ENCODE measurements at regions not wholly inside any gene's neighbourhood (a gene's known extent, or its start where the extent isn't known, plus 50 kb on each side); places are given as distances from the start of the nearest gene placed in this dataset.

DNA sequence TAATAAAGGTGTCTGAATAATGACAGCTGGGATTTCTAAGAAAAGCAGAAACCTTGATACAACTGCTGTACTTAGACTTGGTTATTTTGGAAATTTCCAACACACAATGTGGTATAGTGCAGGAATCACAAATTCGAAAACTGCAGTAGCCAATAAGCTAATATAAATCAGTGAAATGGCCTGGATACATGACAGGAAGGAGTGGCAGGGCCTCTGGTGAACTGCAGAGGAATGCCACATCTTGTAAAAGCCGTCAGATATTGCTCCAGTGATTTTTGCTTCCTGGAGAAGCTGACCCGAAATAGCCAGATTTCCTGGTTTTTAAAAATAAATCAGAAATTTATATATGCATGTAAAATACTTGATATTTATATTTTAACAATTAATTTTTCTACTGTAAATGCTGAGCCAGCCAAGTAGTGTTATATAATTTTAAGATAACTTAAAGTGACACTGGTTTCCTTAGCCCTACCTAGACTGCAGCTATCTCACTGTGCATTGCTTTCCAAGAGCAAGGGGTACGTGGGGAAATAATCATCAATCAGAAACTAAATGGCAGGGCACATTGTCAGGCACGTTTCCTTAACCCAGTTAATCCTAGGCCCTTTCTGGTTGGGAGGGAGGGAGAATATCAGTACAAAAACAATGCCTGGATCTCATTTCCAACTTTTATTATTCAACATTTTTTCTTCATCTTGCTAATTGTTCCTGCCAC, 182.4 kb downstream of the RASEF start:
- Histone ChIP-seq H3K27me3 (ENCODE audit: insufficient read depth, low read length, poor library complexity, severe bottlenecking) (no peaks in the 10 kb centered on the region), H3K79me2 (ENCODE audit: insufficient read depth, low read length) (no peaks in the 10 kb centered on the region), H3K9ac (ENCODE audit: low read depth, low read length, poor library complexity, severe bottlenecking) (no peak overlapping the region), H3K9me3 (ENCODE audit: insufficient read depth, low read depth, low read length) (no peaks in the 10 kb centered on the region), H3K4me3 (ENCODE audit: low read length, poor library complexity, severe bottlenecking) (no peak overlapping the region), H2AFZ (ENCODE audit: low read length) (no peak overlapping the region), H3K36me3 (ENCODE audit: insufficient read depth, low read length) (no peaks in the 10 kb centered on the region), H3K9me2 (replicated peaks; ENCODE audit: low read depth, low read length) (no peaks in the 10 kb centered on the region), H4K20me1 (ENCODE audit: insufficient read depth, low read length, poor library complexity, severe bottlenecking) (no peaks in the 10 kb centered on the region), H3K4me1 (ENCODE audit: insufficient read depth, low read length, poor library complexity, severe bottlenecking) (no peaks in the 10 kb centered on the region), H3K4me2 (ENCODE audit: low read depth, low read length, poor library complexity, severe bottlenecking) (no peak overlapping the region), H3F3A (ENCODE audit: low read depth) (no peaks in the 10 kb centered on the region)
- TF ChIP-seq, protein P1, sequence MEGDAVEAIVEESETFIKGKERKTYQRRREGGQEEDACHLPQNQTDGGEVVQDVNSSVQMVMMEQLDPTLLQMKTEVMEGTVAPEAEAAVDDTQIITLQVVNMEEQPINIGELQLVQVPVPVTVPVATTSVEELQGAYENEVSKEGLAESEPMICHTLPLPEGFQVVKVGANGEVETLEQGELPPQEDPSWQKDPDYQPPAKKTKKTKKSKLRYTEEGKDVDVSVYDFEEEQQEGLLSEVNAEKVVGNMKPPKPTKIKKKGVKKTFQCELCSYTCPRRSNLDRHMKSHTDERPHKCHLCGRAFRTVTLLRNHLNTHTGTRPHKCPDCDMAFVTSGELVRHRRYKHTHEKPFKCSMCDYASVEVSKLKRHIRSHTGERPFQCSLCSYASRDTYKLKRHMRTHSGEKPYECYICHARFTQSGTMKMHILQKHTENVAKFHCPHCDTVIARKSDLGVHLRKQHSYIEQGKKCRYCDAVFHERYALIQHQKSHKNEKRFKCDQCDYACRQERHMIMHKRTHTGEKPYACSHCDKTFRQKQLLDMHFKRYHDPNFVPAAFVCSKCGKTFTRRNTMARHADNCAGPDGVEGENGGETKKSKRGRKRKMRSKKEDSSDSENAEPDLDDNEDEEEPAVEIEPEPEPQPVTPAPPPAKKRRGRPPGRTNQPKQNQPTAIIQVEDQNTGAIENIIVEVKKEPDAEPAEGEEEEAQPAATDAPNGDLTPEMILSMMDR (conservative IDR thresholded peaks at IDR 0.05; ENCODE audit: low read length), result no peak
- TF ChIP-seq EZH2phosphoT487 (IDR thresholded peaks at IDR 0.05; ENCODE audit: borderline replicate concordance), result no peak

DNA sequence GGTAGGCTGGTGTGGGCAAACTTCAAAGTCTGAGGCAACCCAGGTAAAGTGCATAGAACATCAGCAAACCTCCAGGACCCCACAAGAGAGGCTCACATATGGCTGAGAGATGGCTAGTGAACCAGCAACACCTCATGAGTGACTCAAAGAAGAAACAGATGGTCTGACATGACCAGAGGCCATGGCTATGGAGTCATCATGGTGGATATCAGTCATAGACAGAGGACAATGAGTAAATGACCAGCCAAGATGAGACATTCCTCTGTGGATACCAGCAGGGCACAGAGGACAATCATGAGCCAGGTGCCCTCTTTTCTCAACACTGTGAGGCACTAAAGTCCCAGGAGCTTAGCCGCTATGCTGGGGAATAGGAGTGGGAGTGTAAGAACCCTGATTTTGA, 180.8 kb downstream of the RASEF start:
- H4K20me1 ChIP-seq (ENCODE audit: insufficient read depth, low read length, poor library complexity, severe bottlenecking), result no peaks in the 10 kb centered on the region
- no peaks in the 10 kb centered on the region for H3F3A ChIP-seq (ENCODE audit: low read depth)
- H3K4me3 ChIP-seq (ENCODE audit: low read length, poor library complexity, severe bottlenecking), result no peak overlapping the region
- no peaks in the 10 kb centered on the region for H3K4me1 ChIP-seq (ENCODE audit: insufficient read depth, low read length, poor library complexity, severe bottlenecking)
- no peak overlapping the region for H2AFZ ChIP-seq (ENCODE audit: low read length)
- H3K9ac ChIP-seq (ENCODE audit: low read depth, low read length, poor library complexity, severe bottlenecking), result no peak overlapping the region
- H3K79me2 ChIP-seq (ENCODE audit: insufficient read depth, low read length), result no peaks in the 10 kb centered on the region
- H3K9me2 ChIP-seq (replicated peaks; ENCODE audit: low read depth, low read length), result no peaks in the 10 kb centered on the region
- TF ChIP-seq, protein P1 (conservative IDR thresholded peaks at IDR 0.05; ENCODE audit: low read length), result no peak
- TF ChIP-seq EZH2phosphoT487 (IDR thresholded peaks at IDR 0.05; ENCODE audit: borderline replicate concordance), result no peak
- H3K9me3 ChIP-seq (ENCODE audit: insufficient read depth, low read depth, low read length), result no peaks in the 10 kb centered on the region
- no peaks in the 10 kb centered on the region for H3K27me3 ChIP-seq (ENCODE audit: insufficient read depth, low read length, poor library complexity, severe bottlenecking)
- no peak overlapping the region for H3K4me2 ChIP-seq (ENCODE audit: low read depth, low read length, poor library complexity, severe bottlenecking)
- no peaks in the 10 kb centered on the region for H3K36me3 ChIP-seq (ENCODE audit: insufficient read depth, low read length)

DNA sequence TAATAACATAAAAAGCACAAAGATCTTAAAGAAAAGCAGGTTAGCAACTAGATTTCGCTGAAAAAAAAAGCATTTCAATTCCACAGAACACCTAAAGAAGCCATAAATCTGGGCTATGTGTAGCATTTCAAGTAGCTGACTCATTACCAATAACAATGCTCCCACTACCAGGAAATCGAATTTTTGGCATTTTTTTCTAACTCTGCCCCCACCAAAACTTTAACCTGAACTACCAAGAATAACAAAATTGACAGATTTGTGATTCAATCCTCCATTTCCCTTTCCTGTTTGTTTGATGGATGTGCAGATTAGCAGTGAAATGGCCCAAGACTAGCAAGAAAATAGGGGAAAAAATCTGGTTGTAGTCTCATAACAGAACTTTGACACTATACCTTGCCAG, 180.2 kb downstream of the RASEF start:
- H3K9me2 ChIP-seq (replicated peaks; ENCODE audit: low read depth, low read length), result no peaks in the 10 kb centered on the region
- H3K9me3 ChIP-seq (ENCODE audit: insufficient read depth, low read depth, low read length), result no peaks in the 10 kb centered on the region
- no peaks in the 10 kb centered on the region for H3K36me3 ChIP-seq (ENCODE audit: insufficient read depth, low read length)
- TF ChIP-seq, protein P1 (conservative IDR thresholded peaks at IDR 0.05; ENCODE audit: low read length), result no peak
- TF ChIP-seq EZH2phosphoT487 (IDR thresholded peaks at IDR 0.05; ENCODE audit: borderline replicate concordance), result no peak
- H3K9ac ChIP-seq (ENCODE audit: low read depth, low read length, poor library complexity, severe bottlenecking), result no peak overlapping the region
- H3F3A ChIP-seq (ENCODE audit: low read depth), result no peaks in the 10 kb centered on the region
- H3K4me3 ChIP-seq (ENCODE audit: low read length, poor library complexity, severe bottlenecking), result no peak overlapping the region
- no peaks in the 10 kb centered on the region for H3K4me1 ChIP-seq (ENCODE audit: insufficient read depth, low read length, poor library complexity, severe bottlenecking)
- no peaks in the 10 kb centered on the region for H4K20me1 ChIP-seq (ENCODE audit: insufficient read depth, low read length, poor library complexity, severe bottlenecking)
- H3K4me2 ChIP-seq (ENCODE audit: low read depth, low read length, poor library complexity, severe bottlenecking), result no peak overlapping the region
- no peaks in the 10 kb centered on the region for H3K79me2 ChIP-seq (ENCODE audit: insufficient read depth, low read length)
- no peaks in the 10 kb centered on the region for H3K27me3 ChIP-seq (ENCODE audit: insufficient read depth, low read length, poor library complexity, severe bottlenecking)
- no peak overlapping the region for H2AFZ ChIP-seq (ENCODE audit: low read length)

All from Loucy (cell line).